ENCODE measurements at regions not wholly inside any gene's neighbourhood (a gene's known extent, or its start where the extent isn't known, plus 50 kb on each side); places are given as distances from the start of the nearest gene placed in this dataset.

GRCh38 chr6:26163427-26164119 lies 76.3 kb downstream of the HFE start:
- TF ChIP-seq ZNF384 (IDR thresholded peaks at IDR 0.05) (no peak), NFRKB (IDR thresholded peaks at IDR 0.05) (no peak), LEF1 (IDR thresholded peaks at IDR 0.05; ENCODE audit: borderline replicate concordance) (no peak), FOXM1 (IDR thresholded peaks at IDR 0.05; ENCODE audit: borderline replicate concordance) (no peak), FOXA1 (IDR thresholded peaks at IDR 0.05) (no peak), ARNT (IDR thresholded peaks at IDR 0.05) (no peak), CTBP1 (IDR thresholded peaks at IDR 0.05; ENCODE audit: borderline replicate concordance) (no peak), HDGF (IDR thresholded peaks at IDR 0.05; ENCODE audit: borderline replicate concordance) (no peak), L3MBTL2 (conservative IDR thresholded peaks at IDR 0.05) (no peak), ELF4 (IDR thresholded peaks at IDR 0.05) (no peak), TARDBP (IDR thresholded peaks at IDR 0.05) (no peak), SP1 (IDR thresholded peaks at IDR 0.05) (no peak), FOXK2 (IDR thresholded peaks at IDR 0.05) (no peak), PKNOX1 (IDR thresholded peaks at IDR 0.05) (no peak), BHLHE40 (IDR thresholded peaks at IDR 0.05; ENCODE audit: borderline replicate concordance) (no peak), SUZ12 (IDR thresholded peaks at IDR 0.05) (no peak)
- ChIA-PET POLR2A (interaction anchor here (1.4 to 10.2 kb wide), 2 partner anchors 36 to 38 kb away, joined by 3 to 822 read pairs; a partner anchor contains a TSS), CTCF (interaction anchor here (0.9 kb wide), 1 partner anchor 12 kb away, joined by 4 read pairs; no protein-coding TSS in a partner anchor)
- no peak for DNase-seq (ENCODE audit: extremely low spot score)

- CTCF ChIA-PET, result no interaction called here
- POLR2A ChIA-PET, result interaction anchor here (1.4 to 10.2 kb wide), 2 partner anchors 35 to 38 kb away, joined by 3 to 822 read pairs; a partner anchor contains a TSS
- TF ChIP-seq PKNOX1 (IDR thresholded peaks at IDR 0.05) (no peak), FOXM1 (IDR thresholded peaks at IDR 0.05; ENCODE audit: borderline replicate concordance) (no peak), ELF4 (IDR thresholded peaks at IDR 0.05) (no peak), SP1 (IDR thresholded peaks at IDR 0.05) (no peak), FOXA1 (IDR thresholded peaks at IDR 0.05) (no peak), HDGF (IDR thresholded peaks at IDR 0.05; ENCODE audit: borderline replicate concordance) (no peak), NFRKB (IDR thresholded peaks at IDR 0.05) (no peak), CTBP1 (IDR thresholded peaks at IDR 0.05; ENCODE audit: borderline replicate concordance) (no peak)
- no peak for DNase-seq (ENCODE audit: extremely low spot score)
Observed at GRCh38 chr6:26164120-26164505, 76.9 kb downstream of the HFE start.

- ChIA-PET CTCF (no interaction called here), POLR2A (interaction anchor here (0.7 to 1.3 kb wide), 6 partner anchors 8 to 134 kb away, joined by 3 to 5 read pairs (median 4); a partner anchor contains a TSS)
- no peak for TF ChIP-seq BHLHE40 (IDR thresholded peaks at IDR 0.05; ENCODE audit: borderline replicate concordance)
- TF ChIP-seq FOXM1 (IDR thresholded peaks at IDR 0.05; ENCODE audit: borderline replicate concordance), result no peak
- TF ChIP-seq ELF4 (IDR thresholded peaks at IDR 0.05), result no peak
- no peak for TF ChIP-seq LEF1 (IDR thresholded peaks at IDR 0.05; ENCODE audit: borderline replicate concordance)
- no peak for TF ChIP-seq TARDBP (IDR thresholded peaks at IDR 0.05)
- TF ChIP-seq ARNT (IDR thresholded peaks at IDR 0.05), result no peak
- TF ChIP-seq CTBP1 (IDR thresholded peaks at IDR 0.05; ENCODE audit: borderline replicate concordance), result no peak
- TF ChIP-seq NFRKB (IDR thresholded peaks at IDR 0.05), result no peak
- no peak for TF ChIP-seq SUZ12 (IDR thresholded peaks at IDR 0.05)
- TF ChIP-seq L3MBTL2 (conservative IDR thresholded peaks at IDR 0.05), result no peak
- TF ChIP-seq ZNF384 (IDR thresholded peaks at IDR 0.05), result no peak
- no peak for TF ChIP-seq FOXA1 (IDR thresholded peaks at IDR 0.05)
- no peak for TF ChIP-seq SP1 (IDR thresholded peaks at IDR 0.05)
- no peak for TF ChIP-seq HDGF (IDR thresholded peaks at IDR 0.05; ENCODE audit: borderline replicate concordance)
- DNase-seq (ENCODE audit: extremely low spot score), result no peak
Observed at GRCh38 chr6:26165261-26165790, 78.1 kb downstream of the HFE start.

- POLR2A ChIA-PET, result interaction anchor here (0.9 to 8.6 kb wide), 6 partner anchors 11 to 150 kb away, joined by 3 to 125 read pairs (median 4); a partner anchor contains a TSS
Observed at GRCh38 chr6:26170181-26170580, 83.0 kb downstream of the HFE start.

More at GRCh38 chr6:26170181-26170580, 83.0 kb downstream of the HFE start:
- TF ChIP-seq SP1 (IDR thresholded peaks at IDR 0.05), result no peak
- no peak for TF ChIP-seq LEF1 (IDR thresholded peaks at IDR 0.05; ENCODE audit: borderline replicate concordance)
- no peak for TF ChIP-seq NFRKB (IDR thresholded peaks at IDR 0.05)
- peak; percentile 40 for TF ChIP-seq L3MBTL2 (conservative IDR thresholded peaks at IDR 0.05)
- TF ChIP-seq ELF4 (IDR thresholded peaks at IDR 0.05), result no peak
- TF ChIP-seq BHLHE40 (IDR thresholded peaks at IDR 0.05; ENCODE audit: borderline replicate concordance), result no peak
- no peak for TF ChIP-seq PKNOX1 (IDR thresholded peaks at IDR 0.05)
- no peak for DNase-seq (ENCODE audit: extremely low spot score)
- CTCF ChIA-PET, result no interaction called here

All from HEK293T (cell line).